ENCODE measurements at regions not wholly inside any gene's neighbourhood (a gene's known extent, or its start where the extent isn't known, plus 50 kb on each side); places are given as distances from the start of the nearest gene placed in this dataset.

- Histone ChIP-seq H3K4me2 (ENCODE audit: insufficient read depth in 1 of 2, low read depth in 2 of 2, low read length in 2 of 2) (no peak overlapping the region), H3K56ac (replicated peaks; ENCODE audit: insufficient read length, low read depth, low read length) (no peak overlapping the region), H2BK120ac (replicated peaks; ENCODE audit: low read depth, low read length) (no peak overlapping the region), H3K9me3 (ENCODE audit: insufficient read depth in 2 of 2, low read depth in 1 of 2, low read length in 1 of 2) (no peaks in the 10 kb centered on the region; a peak in 1 of 4 replicates), H3K36me3 (ENCODE audit: control insufficient read depth in 2 of 4, insufficient read depth in 4 of 4, low read length in 3 of 4) (no peaks in the 10 kb centered on the region), H3K79me1 (ENCODE audit: low read depth, low read length) (no peaks in the 10 kb centered on the region), H3K9ac (replicated peaks in 1 of 4; ENCODE audit: extremely low read depth in 1 of 4, low read depth in 3 of 4, low read length in 3 of 4) (no peak overlapping the region), H4K5ac (ENCODE audit: insufficient read length, low read depth, low read length) (no peak overlapping the region), H2AFZ (ENCODE audit: low read length) (no peak overlapping the region), H3K23me2 (ENCODE audit: low read depth, low read length) (no peaks in the 10 kb centered on the region), H2BK15ac (ENCODE audit: low read length) (no peak overlapping the region), H2AK5ac (ENCODE audit: low read depth, low read length) (no peak overlapping the region), H3K79me2 (ENCODE audit: control insufficient read depth in 1 of 2, insufficient read depth in 2 of 2, low read length in 2 of 2) (no peaks in the 10 kb centered on the region), H4K91ac (replicated peaks; ENCODE audit: insufficient read length, low read length) (no peak overlapping the region), H4K20me1 (replicated peaks in 1 of 2; ENCODE audit: control insufficient read depth in 1 of 2, insufficient read depth in 2 of 2, low read length in 2 of 2) (no peaks in the 10 kb centered on the region), H3K18ac (ENCODE audit: extremely low read depth, low read length) (no peak overlapping the region), H3K23ac (ENCODE audit: insufficient read length) (no peak overlapping the region), H2BK5ac (ENCODE audit: low read depth, low read length) (no peak overlapping the region), H3K27ac (ENCODE audit: low read depth, low read length) (no peak overlapping the region), H2BK12ac (ENCODE audit: low read depth, low read length) (no peak overlapping the region), H2BK20ac (ENCODE audit: low read length) (no peak overlapping the region), H3K4me3 (ENCODE audit: extremely low read depth in 1 of 4, insufficient read depth in 2 of 4, low read depth in 3 of 4, low read length in 4 of 4) (no peak overlapping the region), H3K14ac (ENCODE audit: insufficient read length) (no peak overlapping the region), H3K4me1 (replicated peaks in 1 of 4; ENCODE audit: control insufficient read depth in 3 of 4, insufficient read depth in 4 of 4, low read length in 3 of 4) (peaks cover 0 to 4% (median 0%) of the 10 kb centered on the region in 4 experiments; a peak in 1 of 7 replicates), H3K4ac (replicated peaks; ENCODE audit: insufficient read length, low read depth, low read length) (no peak overlapping the region), H4K8ac (ENCODE audit: extremely low read depth, insufficient read depth, low read length) (no peak overlapping the region), H3K27me3 (replicated peaks in 1 of 4; ENCODE audit: control insufficient read depth in 3 of 4, extremely low read depth in 1 of 4, insufficient read depth in 3 of 4, low read length in 3 of 4) (no peaks in the 10 kb centered on the region)
- 97% methylated on average over 1 of the region's 1 CpG; no CpG with 5 or more reads in 1 of the 2 experiments for WGBS, 2 experiments (ENCODE audit: extremely low coverage in 1 of 2, insufficient coverage in 1 of 2, insufficient read length in 1 of 2, insufficient replicate concordance in 2 of 2, low coverage in 1 of 2, low lambda C conversion rate in 2 of 2, missing lambda C conversion rate in 1 of 2)
- ChIA-PET POLR2A (ENCODE audit: partially characterized antibody) (no interaction called here), CTCF (ENCODE audit: partially characterized antibody) (no interaction called here)
- TF ChIP-seq KDM4A (IDR thresholded peaks at IDR 0.05; ENCODE audit: low read depth, low read length, severe bottlenecking) (no peak), POLR2AphosphoS5 (IDR thresholded peaks at IDR 0.05; ENCODE audit: low read depth, low read length) (no peak), JUN (IDR thresholded peaks at IDR 0.05; ENCODE audit: low read depth, low read length) (no peak), CREB1 (IDR thresholded peaks at IDR 0.05) (no peak), TCF12 (IDR thresholded peaks at IDR 0.05; ENCODE audit: low read depth, low read length) (no peak), BRCA1 (IDR thresholded peaks at IDR 0.05; ENCODE audit: low read depth, low read length) (no peak), TEAD4 (IDR thresholded peaks at IDR 0.05; ENCODE audit: low read depth, low read length) (no peak), BCL11A (IDR thresholded peaks at IDR 0.05; ENCODE audit: low read depth in 2 of 2, low read length in 2 of 2) (no peak), POLR2A (IDR thresholded peaks at IDR 0.05; ENCODE audit: control extremely low read depth in 1 of 2, low read depth in 2 of 2, low read length in 2 of 2) (no peak), ATF3 (IDR thresholded peaks at IDR 0.05; ENCODE audit: insufficient read depth, low read depth, low read length) (no peak), CHD1 (IDR thresholded peaks at IDR 0.05; ENCODE audit: low read depth, low read length) (no peak), E2F6 (IDR thresholded peaks at IDR 0.05) (no peak), HDAC6 (IDR thresholded peaks at IDR 0.05; ENCODE audit: low read depth, low read length) (no peak)
- DNase-seq (ENCODE audit: low read depth in 1 of 2, low spot score in 2 of 2) (no peak), FAIRE-seq (no peak)
These were observed 1872.7 kb downstream of the OLFM4 start for GRCh38 chr13:54901316-54901715.

Data from H1 (cell line).